Fibroblast of villous mesenchyme (primary cell): ENCODE measurements at regions not wholly inside any gene's neighbourhood (a gene's known extent, or its start where the extent isn't known, plus 50 kb on each side); places are given as distances from the start of the nearest gene placed in this dataset.
"Not testable (repeated sequence)": the region's sequence is repeated elsewhere in the genome, so short reads cannot be mapped to it uniquely, and the experiment has no call there.

Experiments
- DNase-seq: peaks from one replicate; pipeline ENCODE4 v3.0.0-alpha.2; 2010; ENCODE audit warnings: low read depth
- H3K4me3 ChIP-seq: 2 replicates; pipeline ENCODE4 v1.5.1; 2011; ENCODE audit warnings: low read depth, mild to moderate bottlenecking, low read length
- CTCF ChIP-seq: IDR thresholded peaks from 2 replicates; pipeline ENCODE4 v1.5.1; 2012; ENCODE audit warnings: low read depth, mild to moderate bottlenecking, low read length; ENCODE audit not compliant: insufficient read depth

GRCh38 chr2:211216221-211216620 lies 659.8 kb downstream of the CPS1 start:
- TF ChIP-seq CTCF = no peak
- no peak for DNase-seq
- H3K4me3 ChIP-seq = no peak overlapping the region

GRCh38 chr2:211219548-211219947 lies 663.1 kb downstream of the CPS1 start:
- DNase-seq = not testable (repeated sequence)

GRCh38 chr2:211225784-211226183 lies 669.4 kb downstream of the CPS1 start:
- DNase-seq = no peak
- H3K4me3 ChIP-seq = no peak overlapping the region
- TF ChIP-seq CTCF = no peak

More at GRCh38 chr2:211219548-211219947, 663.1 kb downstream of the CPS1 start:
- H3K4me3 ChIP-seq = not testable (repeated sequence)

GRCh38 chr2:211228559-211228958 lies 672.2 kb downstream of the CPS1 start:
- DNase-seq = no peak
- H3K4me3 ChIP-seq = no peak overlapping the region
- TF ChIP-seq CTCF = no peak

GRCh38 chr2:211237586-211238275 lies 681.3 kb downstream of the CPS1 start:
- no peak for TF ChIP-seq CTCF
- no peak for DNase-seq
- H3K4me3 ChIP-seq = no peak overlapping the region

GRCh38 chr2:211241891-211242290 lies 685.5 kb downstream of the CPS1 start:
- no peak for TF ChIP-seq CTCF
- no peak overlapping the region for H3K4me3 ChIP-seq
- no peak for DNase-seq

- DNase-seq = no peak
- TF ChIP-seq CTCF = no peak
Observed at GRCh38 chr2:211247751-211248150, 691.4 kb downstream of the CPS1 start.

More at GRCh38 chr2:211247751-211248150, 691.4 kb downstream of the CPS1 start:
- H3K4me3 ChIP-seq = no peak overlapping the region
